ENCODE measurements at regions not wholly inside any gene's neighbourhood (a gene's known extent, or its start where the extent isn't known, plus 50 kb on each side); places are given as distances from the start of the nearest gene placed in this dataset.

GRCh38 chr11:42526426-42526825 lies 785.4 kb upstream of the API5 start:
- DNase-seq: no peak

GRCh38 chr11:42528471-42528870 lies 783.3 kb upstream of the API5 start:
- DNase-seq: no peak

GRCh38 chr11:42528911-42529310 lies 782.9 kb upstream of the API5 start:
- no peak for DNase-seq

- DNase-seq: no peak
Observed at GRCh38 chr11:42536611-42537360, 775.0 kb upstream of the API5 start.

GRCh38 chr11:42542336-42542735 lies 769.5 kb upstream of the API5 start:
- no peak for DNase-seq

- no peak for DNase-seq
Observed at GRCh38 chr11:42543844-42544419, 767.9 kb upstream of the API5 start.

GRCh38 chr11:42544726-42545125 lies 767.1 kb upstream of the API5 start:
- DNase-seq: no peak

- DNase-seq: no peak
Observed at GRCh38 chr11:42545954-42546353, 765.8 kb upstream of the API5 start.

- DNase-seq: no peak
Observed at GRCh38 chr11:42552786-42553185, 759.0 kb upstream of the API5 start.

GRCh38 chr11:42555190-42555589 lies 756.6 kb upstream of the API5 start:
- DNase-seq: no peak

- DNase-seq: no peak
Observed at GRCh38 chr11:42571131-42571877, 740.5 kb upstream of the API5 start.

DNA sequence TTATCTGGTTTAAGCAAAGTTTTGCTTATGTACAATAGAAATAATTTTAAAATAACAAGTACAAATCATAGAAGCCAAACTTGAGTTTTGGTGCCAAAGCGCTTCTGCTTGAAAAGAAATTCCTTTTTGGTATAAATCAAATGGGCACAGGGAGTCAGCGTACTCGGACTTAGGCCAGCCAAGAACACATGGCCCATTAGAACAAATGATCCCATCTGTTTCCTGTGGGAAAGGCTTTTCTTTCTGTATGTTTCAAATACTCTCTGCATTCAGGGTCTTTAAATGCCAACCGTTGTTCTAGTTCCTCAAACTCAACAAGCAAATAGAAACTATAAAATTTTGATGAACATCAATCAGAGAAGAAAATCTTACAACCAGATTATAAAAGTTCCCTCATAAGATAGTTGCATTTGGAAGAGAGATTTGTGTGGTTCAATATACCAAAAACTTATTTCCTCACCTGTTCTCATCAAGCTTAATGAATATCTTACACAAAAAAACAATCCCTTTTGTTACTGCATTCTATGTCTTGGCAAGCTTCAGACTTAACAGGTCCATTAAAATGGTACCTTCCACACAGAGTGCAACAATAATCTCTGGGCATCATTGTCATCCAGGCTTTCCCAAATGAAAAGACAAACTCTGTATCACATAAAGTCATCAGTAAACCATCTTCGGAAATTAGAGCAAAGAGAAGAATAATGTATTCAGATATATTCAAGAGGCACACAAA lies 739.8 kb upstream of the API5 start:
- no peak for DNase-seq

GRCh38 chr11:42576318-42576717 lies 735.5 kb upstream of the API5 start:
- DNase-seq: no peak

DNA sequence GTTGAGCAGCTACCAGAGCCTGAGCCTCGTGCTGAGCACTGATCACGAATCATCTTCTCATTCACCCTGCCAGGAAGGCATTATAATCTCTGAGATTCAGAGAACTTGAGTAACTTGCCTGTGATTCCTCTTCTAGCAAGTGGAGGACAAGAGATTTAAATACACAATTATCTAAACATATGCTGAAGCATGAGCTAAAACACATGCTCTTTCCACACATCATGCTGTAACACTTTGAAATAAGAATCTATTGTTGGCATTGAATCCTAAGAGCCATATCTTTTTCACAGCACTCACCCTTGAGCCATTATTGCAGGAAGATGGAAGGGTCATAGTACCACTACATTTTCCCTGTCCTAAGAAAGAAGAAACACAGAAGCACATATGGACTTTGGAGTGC lies 722.5 kb upstream of the API5 start:
- DNase-seq: no peak

DNA sequence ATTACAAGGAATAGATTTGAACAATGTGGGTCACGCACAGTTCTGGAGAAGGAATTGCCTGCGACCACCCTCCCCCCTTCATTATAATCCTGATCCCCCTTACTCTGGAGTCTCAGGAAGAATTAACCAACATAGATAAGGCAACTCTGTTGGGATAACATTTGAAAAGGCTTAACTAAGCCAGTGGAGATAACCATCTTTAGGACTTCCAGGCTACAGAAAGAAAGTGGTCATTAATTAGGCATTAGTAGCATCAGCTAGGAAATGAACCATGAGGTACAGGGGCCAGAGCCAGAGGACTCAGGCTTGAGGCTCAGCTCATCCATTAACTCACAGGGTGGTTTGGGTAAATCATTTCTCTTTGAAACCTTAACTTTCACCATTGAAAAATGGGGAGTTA lies 720.0 kb upstream of the API5 start:
- DNase-seq: no peak

DNA sequence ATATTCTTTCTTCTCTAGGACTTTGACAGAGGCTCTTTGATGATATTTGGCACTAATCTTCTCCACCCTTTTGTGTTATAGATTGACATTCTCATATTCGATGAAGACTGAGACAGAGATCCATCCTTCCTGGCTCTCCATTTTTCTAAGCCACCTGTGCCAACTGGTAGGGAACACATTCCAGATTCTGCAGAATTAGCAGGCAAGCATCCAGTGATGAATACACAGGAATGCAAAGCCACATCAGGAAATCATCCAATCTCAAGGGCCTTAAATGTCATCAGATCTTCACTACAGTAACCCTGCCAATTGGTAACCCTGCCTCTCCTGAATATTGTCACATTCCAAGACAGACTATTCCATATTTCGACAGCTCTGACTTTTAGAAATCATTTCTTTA lies 718.4 kb upstream of the API5 start:
- DNase-seq: no peak

DNA sequence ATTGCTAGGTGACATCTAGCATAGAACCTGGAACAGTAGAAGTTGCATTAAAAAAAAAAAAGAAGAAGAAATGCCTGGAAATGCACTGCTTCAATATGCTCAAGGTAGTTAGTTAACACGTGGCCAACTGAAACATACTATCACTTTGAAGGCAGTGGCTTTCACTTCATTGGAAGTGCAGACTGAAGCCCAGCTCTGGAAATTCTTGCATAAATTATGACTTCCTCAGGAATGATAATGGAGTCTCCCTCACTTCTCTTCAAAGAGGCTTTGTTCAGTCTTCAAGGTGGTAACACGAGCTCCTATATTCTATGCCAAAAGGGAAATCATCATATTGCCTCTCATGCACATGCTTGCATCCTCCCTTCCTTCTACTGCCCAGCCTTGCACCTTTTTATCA lies 715.9 kb upstream of the API5 start:
- peak; percentile 57 for DNase-seq

- peak; percentile 64 for DNase-seq
Observed at GRCh38 chr11:42596576-42597145, 715.1 kb upstream of the API5 start.

GRCh38 chr11:42598341-42598740 lies 713.5 kb upstream of the API5 start:
- no peak for DNase-seq

DNA sequence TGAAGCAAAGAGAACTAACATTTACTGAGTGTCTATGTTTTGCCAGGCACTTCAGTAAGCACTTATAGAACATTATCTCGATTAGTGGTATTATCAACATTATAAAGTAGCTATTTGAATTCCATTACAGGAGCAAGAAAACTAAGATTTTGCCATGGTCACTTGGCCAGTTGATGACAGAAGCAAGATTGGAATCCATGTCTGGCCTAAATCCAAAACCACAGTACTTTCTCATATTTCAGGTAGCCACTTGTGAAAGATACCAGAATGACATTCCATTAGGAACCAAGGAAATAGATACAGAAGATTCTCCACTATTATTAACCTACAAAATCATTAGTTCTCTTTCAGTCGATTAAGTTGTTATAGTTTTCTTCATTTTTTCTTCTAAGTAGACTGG lies 691.0 kb upstream of the API5 start:
- no peak for DNase-seq

DNA sequence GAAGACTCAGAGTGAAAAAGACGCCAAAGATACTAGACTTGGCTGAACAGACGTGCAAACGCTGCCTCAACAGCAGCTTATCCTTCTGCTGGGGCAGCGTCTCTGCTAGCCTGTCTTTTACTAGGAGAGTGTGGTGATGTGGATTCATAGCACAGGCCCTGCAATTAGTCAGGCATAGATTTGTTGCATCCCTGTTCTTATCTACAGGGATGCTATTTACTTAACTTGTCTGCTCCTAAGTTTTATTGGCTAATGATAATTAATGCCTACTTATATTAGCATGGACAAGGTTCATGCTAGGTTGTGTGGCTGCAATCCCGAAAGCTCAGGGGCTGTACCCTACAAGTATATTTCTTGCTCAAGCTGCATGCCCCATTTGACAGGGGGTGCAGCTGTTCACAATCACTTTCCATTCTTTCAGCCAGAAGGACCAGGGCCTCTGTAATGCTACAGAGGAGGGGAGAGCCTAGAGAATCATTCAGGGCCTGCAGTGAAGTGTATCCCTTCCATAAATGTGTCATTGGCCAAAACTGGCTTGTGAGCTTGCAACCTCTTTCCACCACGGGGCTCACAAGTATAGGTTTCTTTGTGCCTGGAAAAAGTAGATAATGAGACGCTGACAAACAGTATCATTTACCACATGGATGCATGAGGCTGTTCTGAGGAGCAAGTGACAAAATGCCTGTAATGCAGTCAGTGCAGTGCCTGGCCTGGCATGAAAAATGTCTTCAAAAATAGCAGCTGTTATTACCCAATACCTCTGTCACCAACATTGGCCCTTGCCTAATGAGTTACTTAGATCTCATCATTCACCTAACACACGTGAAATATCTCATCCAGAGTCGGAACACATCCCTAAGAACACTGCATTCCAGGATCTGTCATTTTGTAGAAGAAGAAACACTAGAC lies 685.8 kb upstream of the API5 start:
- DNase-seq: no peak

GRCh38 chr11:42631220-42631843 lies 680.5 kb upstream of the API5 start:
- no peak for DNase-seq

Measured in islet precursor cell (in vitro differentiated cells).